ENCODE measurements at regions not wholly inside any gene's neighbourhood (a gene's known extent, or its start where the extent isn't known, plus 50 kb on each side); places are given as distances from the start of the nearest gene placed in this dataset.
A peak's percentile ranks its signal among the peaks of the same experiment; 100 is the strongest.

DNA sequence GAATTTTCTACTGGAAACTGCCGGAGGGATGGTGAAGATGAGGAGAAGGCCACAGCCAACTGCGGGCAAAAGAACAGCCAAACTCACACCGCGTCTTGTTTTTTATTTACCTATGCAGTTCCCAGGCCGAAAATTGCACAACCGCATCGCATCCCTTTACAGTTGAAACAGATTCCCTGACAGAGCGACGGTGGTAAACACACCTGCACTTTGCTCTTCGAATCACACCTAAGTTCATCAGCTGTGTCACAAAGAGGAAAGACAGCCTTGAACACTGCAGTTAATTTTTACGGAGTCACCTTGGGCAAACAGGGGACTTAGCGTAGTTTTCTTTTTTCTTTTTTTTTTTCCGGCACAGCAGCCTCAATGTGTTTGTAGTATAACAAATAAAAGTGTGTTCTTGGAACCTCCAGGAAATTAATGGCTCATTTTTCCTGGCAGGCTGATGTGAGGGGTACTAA is 272.0 kb upstream of the DIO3 start (continued):
- TF ChIP-seq ZMYM4 (CRISPR knock-in tag; IDR thresholded peaks at IDR 0.05) (peak; percentile 61; the same call in 1 of the 2 replicates), NONO (IDR thresholded peaks at IDR 0.05) (no peak), NONO (CRISPR knock-in tag; conservative IDR thresholded peaks at IDR 0.05) (peak; percentile 44; the same call in 1 of the 2 replicates), IRX3 (CRISPR knock-in tag; IDR thresholded peaks at IDR 0.05; ENCODE audit: borderline replicate concordance, low read depth) (no peak; the same call in 1 of the 2 replicates), NFIB (CRISPR knock-in tag; IDR thresholded peaks at IDR 0.05; ENCODE audit: borderline replicate concordance) (no peak), ZNF512B (CRISPR knock-in tag; IDR thresholded peaks at IDR 0.05; ENCODE audit: borderline replicate concordance) (no peak; the same call in 1 of the 2 replicates), ZNF615 (CRISPR knock-in tag; IDR thresholded peaks at IDR 0.05; ENCODE audit: borderline replicate concordance) (no peak), ZNF10 (CRISPR knock-in tag; IDR thresholded peaks at IDR 0.05; ENCODE audit: borderline replicate concordance, low read depth) (no peak), SNAPC5 (CRISPR knock-in tag; IDR thresholded peaks at IDR 0.05; ENCODE audit: borderline replicate concordance) (no peak), ZNF136 (CRISPR knock-in tag; IDR thresholded peaks at IDR 0.05; ENCODE audit: low read depth) (0 out of 2 replicates have a peak, but pooled peaks have one; percentile 82), E2F2 (CRISPR knock-in tag; IDR thresholded peaks at IDR 0.05; ENCODE audit: borderline replicate concordance) (no peak), EEA1 (CRISPR knock-in tag; IDR thresholded peaks at IDR 0.05; ENCODE audit: borderline replicate concordance) (no peak), SMAD9 (CRISPR knock-in tag; IDR thresholded peaks at IDR 0.05) (no peak), HNRNPLL (IDR thresholded peaks at IDR 0.05; ENCODE audit: low read depth, low read length, poor library complexity, severe bottlenecking) (peak; percentile 48), HOMEZ (CRISPR knock-in tag; IDR thresholded peaks at IDR 0.05; ENCODE audit: low read depth) (peak; percentile 76; the same call in 1 of the 2 replicates)
- TF ChIP-seq, protein P1, sequence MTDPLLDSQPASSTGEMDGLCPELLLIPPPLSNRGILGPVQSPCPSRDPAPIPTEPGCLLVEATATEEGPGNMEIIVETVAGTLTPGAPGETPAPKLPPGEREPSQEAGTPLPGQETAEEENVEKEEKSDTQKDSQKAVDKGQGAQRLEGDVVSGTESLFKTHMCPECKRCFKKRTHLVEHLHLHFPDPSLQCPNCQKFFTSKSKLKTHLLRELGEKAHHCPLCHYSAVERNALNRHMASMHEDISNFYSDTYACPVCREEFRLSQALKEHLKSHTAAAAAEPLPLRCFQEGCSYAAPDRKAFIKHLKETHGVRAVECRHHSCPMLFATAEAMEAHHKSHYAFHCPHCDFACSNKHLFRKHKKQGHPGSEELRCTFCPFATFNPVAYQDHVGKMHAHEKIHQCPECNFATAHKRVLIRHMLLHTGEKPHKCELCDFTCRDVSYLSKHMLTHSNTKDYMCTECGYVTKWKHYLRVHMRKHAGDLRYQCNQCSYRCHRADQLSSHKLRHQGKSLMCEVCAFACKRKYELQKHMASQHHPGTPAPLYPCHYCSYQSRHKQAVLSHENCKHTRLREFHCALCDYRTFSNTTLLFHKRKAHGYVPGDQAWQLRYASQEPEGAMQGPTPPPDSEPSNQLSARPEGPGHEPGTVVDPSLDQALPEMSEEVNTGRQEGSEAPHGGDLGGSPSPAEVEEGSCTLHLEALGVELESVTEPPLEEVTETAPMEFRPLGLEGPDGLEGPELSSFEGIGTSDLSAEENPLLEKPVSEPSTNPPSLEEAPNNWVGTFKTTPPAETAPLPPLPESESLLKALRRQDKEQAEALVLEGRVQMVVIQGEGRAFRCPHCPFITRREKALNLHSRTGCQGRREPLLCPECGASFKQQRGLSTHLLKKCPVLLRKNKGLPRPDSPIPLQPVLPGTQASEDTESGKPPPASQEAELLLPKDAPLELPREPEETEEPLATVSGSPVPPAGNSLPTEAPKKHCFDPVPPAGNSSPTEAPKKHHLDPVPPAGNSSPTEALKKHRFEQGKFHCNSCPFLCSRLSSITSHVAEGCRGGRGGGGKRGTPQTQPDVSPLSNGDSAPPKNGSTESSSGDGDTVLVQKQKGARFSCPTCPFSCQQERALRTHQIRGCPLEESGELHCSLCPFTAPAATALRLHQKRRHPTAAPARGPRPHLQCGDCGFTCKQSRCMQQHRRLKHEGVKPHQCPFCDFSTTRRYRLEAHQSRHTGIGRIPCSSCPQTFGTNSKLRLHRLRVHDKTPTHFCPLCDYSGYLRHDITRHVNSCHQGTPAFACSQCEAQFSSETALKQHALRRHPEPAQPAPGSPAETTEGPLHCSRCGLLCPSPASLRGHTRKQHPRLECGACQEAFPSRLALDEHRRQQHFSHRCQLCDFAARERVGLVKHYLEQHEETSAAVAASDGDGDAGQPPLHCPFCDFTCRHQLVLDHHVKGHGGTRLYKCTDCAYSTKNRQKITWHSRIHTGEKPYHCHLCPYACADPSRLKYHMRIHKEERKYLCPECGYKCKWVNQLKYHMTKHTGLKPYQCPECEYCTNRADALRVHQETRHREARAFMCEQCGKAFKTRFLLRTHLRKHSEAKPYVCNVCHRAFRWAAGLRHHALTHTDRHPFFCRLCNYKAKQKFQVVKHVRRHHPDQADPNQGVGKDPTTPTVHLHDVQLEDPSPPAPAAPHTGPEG (CRISPR knock-in tag; IDR thresholded peaks at IDR 0.05) = 0 out of 2 replicates have a peak, but pooled peaks have one; percentile 70
